PC-9 (cell line): ENCODE measurements at regions not wholly inside any gene's neighbourhood (a gene's known extent, or its start where the extent isn't known, plus 50 kb on each side); places are given as distances from the start of the nearest gene placed in this dataset.

Experiments used
- BruUV-seq: library from RNA; stranded (reverse); fragments of 400-500 nt; replicated peaks from 2 replicates; lab custom pipeline; 2021; lab: Mats Ljungman, UMichigan
- CTCF ChIA-PET: fragments of 300-600 bp; sonication (Branson Sonifier 250); formaldehyde crosslinking; loops from one replicate; lab custom pipeline; 2022; ENCODE audit warnings: antibody characterized with exemption; lab: Charles Lee
- POLR2A ChIA-PET: fragments of 300-600 bp; sonication (Branson Sonifier 250); formaldehyde crosslinking; loops from one replicate; lab custom pipeline; 2022; ENCODE audit warnings: antibody characterized with exemption; ENCODE audit not compliant: unreplicated experiment; lab: Charles Lee
- DNase-seq, 2 experiments: peaks; one replicate each; pipeline versions ENCODE4 v3.0.0 to v3.0.0-alpha.2; 2015 to 2022; ENCODE audit warnings: mixed read lengths in 1 of 2
- H2AFZ ChIP-seq: fragments of 200-600 bp; sonication (generic); 2 replicates; pipeline ENCODE4 v1.8.1; 2017; ENCODE audit warnings: antibody characterized with exemption
- H3F3A ChIP-seq: fragments of 200-600 bp; sonication (generic); 2 replicates; pipeline ENCODE4 v1.8.1; 2017; ENCODE audit warnings: antibody characterized with exemption, mild to moderate bottlenecking, low read depth; ENCODE audit not compliant: insufficient read depth
- H3K27ac ChIP-seq: fragments of 200-600 bp; sonication (generic); 2 replicates; pipeline ENCODE4 v1.6.1; 2016; ENCODE audit warnings: mixed run types
- H3K27me3 ChIP-seq: fragments of 200-600 bp; sonication (generic); 2 replicates; pipeline ENCODE4 v1.6.1; 2016; ENCODE audit warnings: low read depth, mixed run types; ENCODE audit not compliant: insufficient read depth
- H3K36me3 ChIP-seq: fragments of 200-600 bp; sonication (generic); 2 replicates; pipeline ENCODE4 v1.6.1; 2016; ENCODE audit warnings: low read depth, mixed run types
- H3K4me1 ChIP-seq: fragments of 200-600 bp; sonication (generic); replicated peaks from 2 replicates; pipeline ENCODE4 v1.6.1; 2016; ENCODE audit warnings: mixed run types; ENCODE audit not compliant: insufficient read depth
- H3K4me2 ChIP-seq: fragments of 200-600 bp; sonication (generic); 2 replicates; pipeline ENCODE4 v1.6.1; 2017; ENCODE audit warnings: mixed run types
- H3K4me3 ChIP-seq: fragments of 200-600 bp; sonication (generic); 2 replicates; pipeline ENCODE4 v1.6.1; 2016; ENCODE audit warnings: mixed run types
- H3K79me2 ChIP-seq: fragments of 200-600 bp; sonication (generic); 2 replicates; pipeline ENCODE4 v1.6.1; 2017; ENCODE audit warnings: low read depth, mixed run types
- H3K9me2 ChIP-seq: fragments of 200-600 bp; sonication (generic); 2 replicates; pipeline ENCODE4 v1.8.1; 2017; ENCODE audit warnings: mild to moderate bottlenecking; ENCODE audit not compliant: insufficient read depth
- H3K9me3 ChIP-seq: fragments of 200-600 bp; sonication (generic); 2 replicates; pipeline ENCODE4 v1.8.1; 2016; ENCODE audit warnings: low read depth; ENCODE audit not compliant: insufficient read depth
- H4K20me1 ChIP-seq: fragments of 200-600 bp; sonication (generic); 2 replicates; pipeline ENCODE4 v1.8.1; 2017; ENCODE audit not compliant: insufficient read depth
- CTCF ChIP-seq: fragments of 200-600 bp; sonication (generic); conservative IDR thresholded peaks from 2 replicates; pipeline ENCODE4 v1.6.1; 2017; ENCODE audit warnings: mixed run types, antibody characterized with exemption, mild to moderate bottlenecking, moderate library complexity
- EZH2 ChIP-seq: fragments of 200-600 bp; sonication (generic); IDR thresholded peaks from 2 replicates; pipeline ENCODE4 v1.8.0; 2017; ENCODE audit warnings: antibody characterized with exemption, low read depth
- intact Hi-C: fragments of 100-400 bp; cut with micrococcal nuclease; formaldehyde crosslinking; loops from one replicate; pipeline ENCODE4 v1.10.0; 2022; ENCODE audit not compliant: unreplicated experiment

- ChIA-PET POLR2A (no interaction called here), CTCF (no interaction called here)
- Histone ChIP-seq H3K79me2 (no peaks in the 10 kb centered on the region), H3K36me3 (no peaks in the 10 kb centered on the region), H3K27me3 (peaks cover 27% of the 10 kb centered on the region; the same call in 1 of the 2 replicates), H3K4me2 (no peak overlapping the region), H3K4me3 (no peak overlapping the region), H3K9me3 (no peaks in the 10 kb centered on the region), H3F3A (no peaks in the 10 kb centered on the region), H2AFZ (no peak overlapping the region), H3K4me1 (no peaks in the 10 kb centered on the region), H3K27ac (no peak overlapping the region), H3K9me2 (no peaks in the 10 kb centered on the region), H4K20me1 (no peaks in the 10 kb centered on the region)
- no peak for DNase-seq
- TF ChIP-seq EZH2 (no peak), CTCF (no peak)
- no TSS peak for BruUV-seq
- intact Hi-C loops, result no loop called here
These were observed 114.3 kb downstream of the RBMX2 start for GRCh38 chrX:130516123-130516522.

- Histone ChIP-seq H3K9me3 (no peaks in the 10 kb centered on the region), H3K4me3 (no peak overlapping the region), H3K4me2 (no peak overlapping the region), H3F3A (no peaks in the 10 kb centered on the region), H3K79me2 (no peaks in the 10 kb centered on the region), H3K4me1 (no peaks in the 10 kb centered on the region), H2AFZ (no peak overlapping the region), H3K27ac (no peak overlapping the region), H3K36me3 (no peaks in the 10 kb centered on the region), H4K20me1 (no peaks in the 10 kb centered on the region), H3K9me2 (no peaks in the 10 kb centered on the region), H3K27me3 (peaks cover 29% of the 10 kb centered on the region; the same call in 1 of the 2 replicates)
- POLR2A ChIA-PET, result no interaction called here
- no peak for DNase-seq
- intact Hi-C loops, result no loop called here
- CTCF ChIA-PET, result no interaction called here
- no TSS peak for BruUV-seq
- no peak for TF ChIP-seq EZH2
These were observed 121.9 kb downstream of the RBMX2 start for GRCh38 chrX:130523460-130524394.

GRCh38 chrX:130524476-130525194 is 122.8 kb downstream of the RBMX2 start:
- Histone ChIP-seq H3K4me2 (no peak overlapping the region), H3K4me1 (no peaks in the 10 kb centered on the region), H3K79me2 (no peaks in the 10 kb centered on the region), H2AFZ (no peak overlapping the region), H3K9me2 (no peaks in the 10 kb centered on the region), H4K20me1 (no peaks in the 10 kb centered on the region), H3K9me3 (no peaks in the 10 kb centered on the region), H3F3A (no peaks in the 10 kb centered on the region), H3K27ac (no peak overlapping the region), H3K36me3 (no peaks in the 10 kb centered on the region), H3K27me3 (peaks cover 29% of the 10 kb centered on the region; the same call in 1 of the 2 replicates), H3K4me3 (no peak overlapping the region)
- CTCF ChIA-PET, result no interaction called here
- intact Hi-C loops, result no loop called here
- no TSS peak for BruUV-seq
- TF ChIP-seq EZH2, result no peak
- TF ChIP-seq CTCF, result no peak
- POLR2A ChIA-PET, result no interaction called here
- no peak for DNase-seq
